ENCODE measurements at regions not wholly inside any gene's neighbourhood (a gene's known extent, or its start where the extent isn't known, plus 50 kb on each side); places are given as distances from the start of the nearest gene placed in this dataset.

DNA sequence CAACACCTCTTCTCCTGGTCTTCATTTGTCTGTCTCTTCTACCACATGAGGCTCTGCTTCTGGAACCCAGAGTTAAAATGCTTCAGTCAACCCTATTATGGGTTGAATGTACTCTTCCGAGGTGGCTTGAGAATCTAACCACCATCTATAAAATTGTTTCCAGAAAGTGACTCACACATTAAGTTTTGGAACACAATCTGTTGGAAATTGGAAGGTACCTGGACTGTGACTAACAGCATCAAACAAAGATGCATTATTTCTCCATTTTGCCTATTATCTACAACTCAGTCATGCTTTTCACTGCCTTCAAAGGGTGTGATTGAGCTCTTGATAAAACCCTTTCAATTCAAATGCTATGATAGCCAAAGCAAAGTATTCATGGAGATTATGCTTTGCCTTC lies 499.0 kb upstream of the SEMA6D start:
- no TSS peak for BruUV-seq (replicated peaks)
- Histone ChIP-seq H3K4me1 (ENCODE audit: insufficient read depth, low read length, poor library complexity, severe bottlenecking) (no peaks in the 10 kb centered on the region), H3K4me3 (ENCODE audit: low read depth, low read length, poor library complexity, severe bottlenecking) (no peak overlapping the region), H3K36me3 (ENCODE audit: insufficient read depth, low read length) (no peaks in the 10 kb centered on the region), H3K27ac (ENCODE audit: low read depth, low read length, poor library complexity, severe bottlenecking) (no peak overlapping the region), H3K9me2 (ENCODE audit: insufficient read depth, low read length) (no peaks in the 10 kb centered on the region), H3K4me2 (ENCODE audit: low read length) (no peak overlapping the region), H4K20me1 (ENCODE audit: insufficient read depth, low read length) (no peaks in the 10 kb centered on the region), H2AFZ (ENCODE audit: low read length) (no peak overlapping the region), H3K9me3 (ENCODE audit: low read length) (no peaks in the 10 kb centered on the region), H3K79me2 (ENCODE audit: insufficient read depth, low read depth, low read length) (no peaks in the 10 kb centered on the region)
- CTCF ChIA-PET (ENCODE audit: unreplicated experiment) = no interaction called here
- DNase-seq (ENCODE audit: low spot score) = no peak
- POLR2A ChIA-PET = no interaction called here
- intact Hi-C loops (cut with micrococcal nuclease; ENCODE audit: unreplicated experiment) = no loop called here
- no peak for TF ChIP-seq CTCF (conservative IDR thresholded peaks at IDR 0.05; ENCODE audit: low read length)
- no peak for TF ChIP-seq EZH2phosphoT487 (IDR thresholded peaks at IDR 0.05; ENCODE audit: borderline replicate concordance, low read depth, low read length)

GRCh38 chr15:47244361-47244760 lies 472.9 kb upstream of the SEMA6D start:
- Histone ChIP-seq H3K4me1 (ENCODE audit: insufficient read depth, low read length, poor library complexity, severe bottlenecking) (no peaks in the 10 kb centered on the region), H3K79me2 (ENCODE audit: insufficient read depth, low read depth, low read length) (no peaks in the 10 kb centered on the region), H2AFZ (ENCODE audit: low read length) (no peak overlapping the region), H3K9me3 (ENCODE audit: low read length) (no peaks in the 10 kb centered on the region), H3K4me2 (ENCODE audit: low read length) (no peak overlapping the region), H3K27ac (ENCODE audit: low read depth, low read length, poor library complexity, severe bottlenecking) (no peak overlapping the region), H4K20me1 (ENCODE audit: insufficient read depth, low read length) (no peaks in the 10 kb centered on the region), H3K9me2 (ENCODE audit: insufficient read depth, low read length) (no peaks in the 10 kb centered on the region), H3K36me3 (ENCODE audit: insufficient read depth, low read length) (no peaks in the 10 kb centered on the region), H3K4me3 (ENCODE audit: low read depth, low read length, poor library complexity, severe bottlenecking) (no peak overlapping the region)
- POLR2A ChIA-PET = no interaction called here
- CTCF ChIA-PET (ENCODE audit: unreplicated experiment) = no interaction called here
- BruUV-seq (replicated peaks) = no TSS peak
- TF ChIP-seq EZH2phosphoT487 (IDR thresholded peaks at IDR 0.05; ENCODE audit: borderline replicate concordance, low read depth, low read length) (no peak), CTCF (conservative IDR thresholded peaks at IDR 0.05; ENCODE audit: low read length) (no peak)
- no peak for DNase-seq (ENCODE audit: low spot score)
- intact Hi-C loops (cut with micrococcal nuclease; ENCODE audit: unreplicated experiment) = no loop called here

DNA sequence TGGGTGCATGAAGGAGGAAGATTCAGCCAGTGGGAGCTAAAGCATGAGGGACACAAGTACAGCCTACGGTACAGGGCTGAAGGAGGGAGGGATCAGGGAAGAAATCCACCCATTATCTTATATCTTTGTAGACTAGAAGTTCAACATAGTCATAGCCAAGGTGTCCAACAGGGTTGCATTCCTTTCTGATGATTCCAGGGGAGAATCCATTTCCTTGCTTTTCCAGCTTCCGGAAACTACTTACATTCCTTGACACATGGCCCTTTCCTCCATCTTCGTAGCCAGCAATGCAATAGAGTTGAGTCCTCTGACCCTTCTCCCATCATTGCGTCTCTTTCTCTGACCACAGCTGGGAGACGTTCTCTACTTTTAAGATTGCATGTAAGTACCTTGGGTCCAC lies 471.0 kb upstream of the SEMA6D start:
- intact Hi-C loops (cut with micrococcal nuclease; ENCODE audit: unreplicated experiment) = no loop called here
- no peak overlapping the region for H3K4me2 ChIP-seq (ENCODE audit: low read length)
- no peak for TF ChIP-seq CTCF (conservative IDR thresholded peaks at IDR 0.05; ENCODE audit: low read length)
- TF ChIP-seq EZH2phosphoT487 (IDR thresholded peaks at IDR 0.05; ENCODE audit: borderline replicate concordance, low read depth, low read length) = no peak
- H3K36me3 ChIP-seq (ENCODE audit: insufficient read depth, low read length) = no peaks in the 10 kb centered on the region
- POLR2A ChIA-PET = no interaction called here
- no peaks in the 10 kb centered on the region for H3K79me2 ChIP-seq (ENCODE audit: insufficient read depth, low read depth, low read length)
- H3K9me3 ChIP-seq (ENCODE audit: low read length) = no peaks in the 10 kb centered on the region
- H4K20me1 ChIP-seq (ENCODE audit: insufficient read depth, low read length) = no peaks in the 10 kb centered on the region
- BruUV-seq (replicated peaks) = no TSS peak
- no peak overlapping the region for H3K27ac ChIP-seq (ENCODE audit: low read depth, low read length, poor library complexity, severe bottlenecking)
- DNase-seq (ENCODE audit: low spot score) = no peak
- no peak overlapping the region for H3K4me3 ChIP-seq (ENCODE audit: low read depth, low read length, poor library complexity, severe bottlenecking)
- no peaks in the 10 kb centered on the region for H3K4me1 ChIP-seq (ENCODE audit: insufficient read depth, low read length, poor library complexity, severe bottlenecking)
- CTCF ChIA-PET (ENCODE audit: unreplicated experiment) = no interaction called here
- no peaks in the 10 kb centered on the region for H3K9me2 ChIP-seq (ENCODE audit: insufficient read depth, low read length)
- H2AFZ ChIP-seq (ENCODE audit: low read length) = no peak overlapping the region

Measured in OCI-LY7 (cell line).